ENCODE measurements at regions not wholly inside any gene's neighbourhood (a gene's known extent, or its start where the extent isn't known, plus 50 kb on each side); places are given as distances from the start of the nearest gene placed in this dataset.
"Not testable (repeated sequence)": the region's sequence is repeated elsewhere in the genome, so short reads cannot be mapped to it uniquely, and the experiment has no call there.

DNA sequence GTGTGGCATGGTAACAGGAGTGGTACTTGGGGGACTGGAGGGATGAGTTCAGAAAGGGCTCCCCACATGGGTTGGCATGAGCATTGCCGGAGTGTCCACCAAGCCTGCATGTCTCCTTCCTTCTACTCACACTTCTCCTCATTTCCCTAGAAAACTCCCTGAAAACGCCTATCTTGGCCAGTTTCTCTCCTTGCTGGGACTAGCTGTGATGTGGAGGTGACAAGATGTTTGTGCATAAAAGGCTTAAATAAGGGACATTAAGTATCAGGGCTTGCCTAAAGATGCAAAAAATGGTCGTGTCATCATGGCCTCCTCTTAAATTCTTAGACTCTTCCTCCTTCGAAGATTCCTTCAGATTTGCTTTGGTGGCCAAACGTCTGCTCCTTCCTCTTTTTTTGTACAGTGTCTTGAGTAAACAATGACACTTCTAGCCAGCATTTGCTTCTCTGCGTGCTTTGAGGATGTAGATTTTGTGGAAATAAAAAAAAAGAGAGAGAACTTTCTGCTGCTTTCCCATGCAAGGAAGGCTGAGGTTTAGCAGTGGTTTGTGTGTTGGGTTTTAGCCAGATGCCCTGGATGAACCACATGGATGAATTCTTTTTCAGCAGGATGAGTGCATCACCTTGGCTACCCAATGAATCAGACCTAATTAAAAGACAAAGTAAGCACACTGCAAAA, 239.1 kb upstream of the IRF2BP2 start:
- no peaks in the 10 kb centered on the region for H3K9me3 ChIP-seq (ENCODE audit: control insufficient read depth in 1 of 2, insufficient read depth in 1 of 2, low read length in 2 of 2)
- no peak overlapping the region for H3K4me3 ChIP-seq (ENCODE audit: low read length)
- peaks cover 31% of the 10 kb centered on the region for H3K4me1 ChIP-seq (ENCODE audit: insufficient read depth, low read length)
- no peak overlapping the region for H3K27ac Mint-ChIP-seq
- H3K27me3 ChIP-seq (ENCODE audit: control insufficient read depth in 1 of 2, insufficient read depth in 2 of 2, low read length in 2 of 2), result no peaks in the 10 kb centered on the region
- H3K36me3 Mint-ChIP-seq (ENCODE audit: low read depth), result no peaks in the 10 kb centered on the region
- ATAC-seq (ENCODE audit: poor library complexity), result no peak
- H3K36me3 ChIP-seq (ENCODE audit: insufficient read depth, low read length), result no peaks in the 10 kb centered on the region
- no peaks in the 10 kb centered on the region for H3K27me3 Mint-ChIP-seq
- peaks cover 58% of the 10 kb centered on the region for H3K4me1 Mint-ChIP-seq (ENCODE audit: low read depth)
- H3K9me3 Mint-ChIP-seq, result peaks cover 5% of the 10 kb centered on the region
- peak in 3 of 14 experiments; percentile 14 to 54 (median 43) for DNase-seq
- no peak overlapping the region for H3K4me3 Mint-ChIP-seq
- H3K27ac ChIP-seq (ENCODE audit: low read depth in 1 of 2, low read length in 2 of 2), result no peak overlapping the region
- TF ChIP-seq, protein P1, sequence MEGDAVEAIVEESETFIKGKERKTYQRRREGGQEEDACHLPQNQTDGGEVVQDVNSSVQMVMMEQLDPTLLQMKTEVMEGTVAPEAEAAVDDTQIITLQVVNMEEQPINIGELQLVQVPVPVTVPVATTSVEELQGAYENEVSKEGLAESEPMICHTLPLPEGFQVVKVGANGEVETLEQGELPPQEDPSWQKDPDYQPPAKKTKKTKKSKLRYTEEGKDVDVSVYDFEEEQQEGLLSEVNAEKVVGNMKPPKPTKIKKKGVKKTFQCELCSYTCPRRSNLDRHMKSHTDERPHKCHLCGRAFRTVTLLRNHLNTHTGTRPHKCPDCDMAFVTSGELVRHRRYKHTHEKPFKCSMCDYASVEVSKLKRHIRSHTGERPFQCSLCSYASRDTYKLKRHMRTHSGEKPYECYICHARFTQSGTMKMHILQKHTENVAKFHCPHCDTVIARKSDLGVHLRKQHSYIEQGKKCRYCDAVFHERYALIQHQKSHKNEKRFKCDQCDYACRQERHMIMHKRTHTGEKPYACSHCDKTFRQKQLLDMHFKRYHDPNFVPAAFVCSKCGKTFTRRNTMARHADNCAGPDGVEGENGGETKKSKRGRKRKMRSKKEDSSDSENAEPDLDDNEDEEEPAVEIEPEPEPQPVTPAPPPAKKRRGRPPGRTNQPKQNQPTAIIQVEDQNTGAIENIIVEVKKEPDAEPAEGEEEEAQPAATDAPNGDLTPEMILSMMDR (IDR thresholded peaks at IDR 0.05), result no peak
- CTCF ChIA-PET, result no interaction called here
- intact Hi-C loops (cut with DNase I, micrococcal nuclease), result loop anchor here in 1 of 2 experiments (5.0 kb wide), 1 partner anchor 113 kb away; no protein-coding TSS in a partner anchor
- POLR2A ChIA-PET, result no interaction called here

GRCh38 chr1:234846813-234847212, 236.8 kb upstream of the IRF2BP2 start:
- CTCF ChIA-PET; H3K9me3 Mint-ChIP-seq; H3K36me3 ChIP-seq (ENCODE audit: insufficient read depth, low read length); H3K27me3 ChIP-seq (ENCODE audit: control insufficient read depth in 1 of 2, insufficient read depth in 2 of 2, low read length in 2 of 2); ATAC-seq (ENCODE audit: poor library complexity); H3K36me3 Mint-ChIP-seq (ENCODE audit: low read depth); H3K9me3 ChIP-seq (ENCODE audit: control insufficient read depth in 1 of 2, insufficient read depth in 1 of 2, low read length in 2 of 2); H3K4me3 ChIP-seq (ENCODE audit: low read length); H3K4me3 Mint-ChIP-seq; H3K27ac ChIP-seq (ENCODE audit: low read depth in 1 of 2, low read length in 2 of 2); DNase-seq; H3K27ac Mint-ChIP-seq; H3K27me3 Mint-ChIP-seq: not testable (repeated sequence)
- H3K4me1 ChIP-seq (ENCODE audit: insufficient read depth, low read length), result peaks cover 48% of the 10 kb centered on the region
- intact Hi-C loops (cut with DNase I, micrococcal nuclease), result loop anchor here in 1 of 2 experiments (5.0 kb wide), 1 partner anchor 115 kb away; no protein-coding TSS in a partner anchor
- POLR2A ChIA-PET, result interaction anchor here (2.9 kb wide), 1 partner anchor 235 kb away, joined by 35 read pairs; no protein-coding TSS in a partner anchor
- H3K4me1 Mint-ChIP-seq (ENCODE audit: low read depth), result peaks cover 77% of the 10 kb centered on the region

DNA sequence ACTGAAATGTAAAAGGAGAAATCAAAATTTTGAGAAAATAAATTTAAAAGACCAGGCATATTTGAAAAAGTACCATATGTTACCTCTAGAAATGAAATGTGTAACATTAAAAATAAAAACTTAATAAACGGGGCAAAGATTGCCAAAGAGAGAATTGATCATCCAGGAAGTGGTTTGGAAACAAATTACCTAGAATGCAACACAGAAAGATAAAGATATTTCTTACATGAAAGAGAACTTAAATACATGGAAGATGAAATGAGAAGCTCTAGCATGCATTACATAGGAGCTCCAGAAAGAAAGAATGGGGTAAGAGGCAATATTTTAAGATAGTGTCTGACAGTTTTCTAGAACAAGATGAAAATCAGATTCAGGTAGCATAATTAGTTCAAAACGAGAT, 235.9 kb upstream of the IRF2BP2 start:
- H3K4me1 ChIP-seq (ENCODE audit: insufficient read depth, low read length), result peaks cover 44% of the 10 kb centered on the region

More for the DNA sequence above, 235.9 kb upstream of the IRF2BP2 start:
- Mint-ChIP-seq H3K36me3 (ENCODE audit: low read depth) (no peaks in the 10 kb centered on the region), H3K4me3 (peak overlapping the region; percentile 32), H3K27me3 (no peaks in the 10 kb centered on the region), H3K9me3 (peaks cover 5% of the 10 kb centered on the region), H3K27ac (peak overlapping the region; percentile 65), H3K4me1 (ENCODE audit: low read depth) (peaks cover 82% of the 10 kb centered on the region)
- TF ChIP-seq, protein P1 (IDR thresholded peaks at IDR 0.05), result no peak
- ATAC-seq (ENCODE audit: poor library complexity) (peak; percentile 14), DNase-seq (peak in 1 of 14 experiments; percentile 29)
- intact Hi-C loops (cut with DNase I, micrococcal nuclease), result loop anchor here in 1 of 2 experiments (1.0 to 5.0 kb wide), 6 partner anchors 73 to 235 kb away; partner anchors contain the start of gene IRF2BP2
- Histone ChIP-seq H3K9me3 (ENCODE audit: control insufficient read depth in 1 of 2, insufficient read depth in 1 of 2, low read length in 2 of 2) (no peaks in the 10 kb centered on the region), H3K36me3 (ENCODE audit: insufficient read depth, low read length) (no peaks in the 10 kb centered on the region), H3K4me3 (ENCODE audit: low read length) (no peak overlapping the region), H3K27me3 (ENCODE audit: control insufficient read depth in 1 of 2, insufficient read depth in 2 of 2, low read length in 2 of 2) (no peaks in the 10 kb centered on the region), H3K27ac (ENCODE audit: low read depth in 1 of 2, low read length in 2 of 2) (peak overlapping the region in 1 of 2 donors; percentile 33)
- CTCF ChIA-PET, result interaction anchor here (0.7 to 4.4 kb wide), 8 partner anchors 8 to 248 kb away, joined by 3 to 15 read pairs (median 4); no protein-coding TSS in a partner anchor
- POLR2A ChIA-PET, result interaction anchor here (0.8 to 2.9 kb wide), 10 partner anchors 8 to 242 kb away, joined by 3 to 35 read pairs (median 4); no protein-coding TSS in a partner anchor
